Loucy (cell line): ENCODE measurements at regions not wholly inside any gene's neighbourhood (a gene's known extent, or its start where the extent isn't known, plus 50 kb on each side); places are given as distances from the start of the nearest gene placed in this dataset.

Experiments used
- H2AFZ ChIP-seq: fragments of 200-600 bp; sonication (generic); 2 replicates; pipeline ENCODE4 v1.6.0; 2016; ENCODE audit warnings: antibody characterized with exemption, mild to moderate bottlenecking, low read length, moderate library complexity
- H3F3A ChIP-seq: fragments of 200-600 bp; 2 replicates; pipeline ENCODE4 v1.6.0; 2016; ENCODE audit warnings: antibody characterized with exemption, low read depth, mild to moderate bottlenecking
- H3K27me3 ChIP-seq: fragments of 200-600 bp; sonication (generic); 2 replicates; pipeline ENCODE4 v1.6.1; 2014; ENCODE audit warnings: low read length, mild to moderate bottlenecking; ENCODE audit not compliant: insufficient read depth, poor library complexity, severe bottlenecking
- H3K36me3 ChIP-seq: fragments of 200-600 bp; sonication (generic); 2 replicates; pipeline ENCODE4 v1.6.1; 2016; ENCODE audit warnings: low read length; ENCODE audit not compliant: insufficient read depth
- H3K4me1 ChIP-seq: fragments of 200-600 bp; sonication (generic); 2 replicates; pipeline ENCODE4 v1.5.1; 2014; ENCODE audit warnings: low read length, mild to moderate bottlenecking; ENCODE audit not compliant: insufficient read depth, poor library complexity, severe bottlenecking
- H3K4me2 ChIP-seq: fragments of 200-600 bp; sonication (generic); 2 replicates; pipeline ENCODE4 v1.6.0; 2014; ENCODE audit warnings: antibody characterized with exemption, low read length, low read depth, mild to moderate bottlenecking; ENCODE audit not compliant: poor library complexity, severe bottlenecking
- H3K4me3 ChIP-seq: fragments of 200-600 bp; sonication (generic); 2 replicates; pipeline ENCODE4 v1.5.1; 2014; ENCODE audit warnings: low read length, mild to moderate bottlenecking, mixed read lengths; ENCODE audit not compliant: poor library complexity, severe bottlenecking
- H3K79me2 ChIP-seq: fragments of 200-600 bp; sonication (generic); 2 replicates; pipeline ENCODE4 v1.6.1; 2014; ENCODE audit warnings: low read length; ENCODE audit not compliant: insufficient read depth
- H3K9ac ChIP-seq: fragments of 200-600 bp; sonication (generic); 2 replicates; pipeline ENCODE4 v1.6.0; 2014; ENCODE audit warnings: mild to moderate bottlenecking, low read depth, low read length, moderate library complexity; ENCODE audit not compliant: poor library complexity, severe bottlenecking
- H3K9me2 ChIP-seq: fragments of 200-600 bp; sonication (generic); replicated peaks from 2 replicates; pipeline ENCODE4 v1.6.1; 2016; ENCODE audit warnings: low read depth, low read length, mixed read lengths
- H3K9me3 ChIP-seq: fragments of 200-600 bp; sonication (generic); 2 replicates; pipeline ENCODE4 v1.6.1; 2014; ENCODE audit warnings: mild to moderate bottlenecking, antibody characterized with exemption, low read length, low read depth; ENCODE audit not compliant: insufficient read depth
- H4K20me1 ChIP-seq: fragments of 200-600 bp; sonication (generic); 2 replicates; pipeline ENCODE4 v1.6.0; 2014; ENCODE audit warnings: antibody characterized with exemption, low read length, mild to moderate bottlenecking; ENCODE audit not compliant: insufficient read depth, poor library complexity, severe bottlenecking
- EZH2phosphoT487 ChIP-seq: fragments of 200-600 bp; IDR thresholded peaks from 2 replicates; pipeline ENCODE4 v1.6.1; 2018; ENCODE audit warnings: antibody characterized with exemption, mild to moderate bottlenecking, moderate library complexity, borderline replicate concordance
- TF ChIP-seq, protein P1 (sequence below): fragments of 200-600 bp; sonication (generic); conservative IDR thresholded peaks from 2 replicates; pipeline ENCODE4 v1.5.1; 2014; ENCODE audit warnings: mild to moderate bottlenecking, antibody characterized with exemption, low read length

DNA sequence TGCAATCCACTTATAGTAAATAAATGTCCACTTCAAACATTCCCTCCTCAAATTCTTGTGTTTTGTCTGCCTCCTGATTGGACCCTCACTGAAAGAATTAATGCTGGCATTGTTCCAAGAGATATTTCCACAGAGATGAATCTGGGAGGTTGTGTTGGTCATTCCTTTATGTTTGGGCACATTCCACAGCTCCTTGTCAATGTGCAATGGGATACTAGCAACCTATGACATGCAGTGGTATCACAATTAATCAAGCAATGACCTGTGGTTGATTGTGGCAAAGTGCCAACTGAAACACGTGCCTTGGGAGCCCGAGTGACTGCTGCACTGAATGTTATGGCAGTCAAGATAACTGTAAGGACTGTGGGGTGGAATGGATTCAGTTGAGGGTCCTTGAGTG lies 55.0 kb upstream of the SNRPN start:
- no peaks in the 10 kb centered on the region for H3K79me2 ChIP-seq

GRCh38 chr15:24901409-24901808 lies 53.4 kb upstream of the SNRPN start:
- no peaks in the 10 kb centered on the region for H3F3A ChIP-seq
- no peak overlapping the region for H3K9ac ChIP-seq
- peaks cover 13% of the 10 kb centered on the region for H3K27me3 ChIP-seq
- H3K79me2 ChIP-seq: no peaks in the 10 kb centered on the region
- no peaks in the 10 kb centered on the region for H3K9me3 ChIP-seq
- H3K4me1 ChIP-seq: no peaks in the 10 kb centered on the region
- H3K36me3 ChIP-seq: no peaks in the 10 kb centered on the region
- H2AFZ ChIP-seq: no peak overlapping the region
- no peak overlapping the region for H3K4me3 ChIP-seq
- H3K9me2 ChIP-seq: no peaks in the 10 kb centered on the region
- H4K20me1 ChIP-seq: no peaks in the 10 kb centered on the region
- H3K4me2 ChIP-seq: no peak overlapping the region
- no peak for TF ChIP-seq EZH2phosphoT487
- TF ChIP-seq, protein P1, sequence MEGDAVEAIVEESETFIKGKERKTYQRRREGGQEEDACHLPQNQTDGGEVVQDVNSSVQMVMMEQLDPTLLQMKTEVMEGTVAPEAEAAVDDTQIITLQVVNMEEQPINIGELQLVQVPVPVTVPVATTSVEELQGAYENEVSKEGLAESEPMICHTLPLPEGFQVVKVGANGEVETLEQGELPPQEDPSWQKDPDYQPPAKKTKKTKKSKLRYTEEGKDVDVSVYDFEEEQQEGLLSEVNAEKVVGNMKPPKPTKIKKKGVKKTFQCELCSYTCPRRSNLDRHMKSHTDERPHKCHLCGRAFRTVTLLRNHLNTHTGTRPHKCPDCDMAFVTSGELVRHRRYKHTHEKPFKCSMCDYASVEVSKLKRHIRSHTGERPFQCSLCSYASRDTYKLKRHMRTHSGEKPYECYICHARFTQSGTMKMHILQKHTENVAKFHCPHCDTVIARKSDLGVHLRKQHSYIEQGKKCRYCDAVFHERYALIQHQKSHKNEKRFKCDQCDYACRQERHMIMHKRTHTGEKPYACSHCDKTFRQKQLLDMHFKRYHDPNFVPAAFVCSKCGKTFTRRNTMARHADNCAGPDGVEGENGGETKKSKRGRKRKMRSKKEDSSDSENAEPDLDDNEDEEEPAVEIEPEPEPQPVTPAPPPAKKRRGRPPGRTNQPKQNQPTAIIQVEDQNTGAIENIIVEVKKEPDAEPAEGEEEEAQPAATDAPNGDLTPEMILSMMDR: no peak

More for the DNA sequence above, 55.0 kb upstream of the SNRPN start:
- no peaks in the 10 kb centered on the region for H3K9me2 ChIP-seq
- H2AFZ ChIP-seq: no peak overlapping the region
- no peak overlapping the region for H3K9ac ChIP-seq
- H3K4me3 ChIP-seq: no peak overlapping the region
- no peaks in the 10 kb centered on the region for H3K27me3 ChIP-seq
- H3K9me3 ChIP-seq: no peaks in the 10 kb centered on the region; the same call in 1 of the 2 replicates
- no peak for TF ChIP-seq EZH2phosphoT487
- TF ChIP-seq, protein P1: no peak
- no peaks in the 10 kb centered on the region for H3K4me1 ChIP-seq
- H3K36me3 ChIP-seq: no peaks in the 10 kb centered on the region
- no peaks in the 10 kb centered on the region for H4K20me1 ChIP-seq
- H3F3A ChIP-seq: no peaks in the 10 kb centered on the region
- no peak overlapping the region for H3K4me2 ChIP-seq
